KMS-11 (cell line): ENCODE measurements at regions not wholly inside any gene's neighbourhood (a gene's known extent, or its start where the extent isn't known, plus 50 kb on each side); places are given as distances from the start of the nearest gene placed in this dataset.

Source experiments
- H2AFZ ChIP-seq: fragments of 200-600 bp; sonication (generic); 2 replicates; pipeline ENCODE4 v1.6.1; 2016; ENCODE audit warnings: antibody characterized with exemption, mixed run types, low read depth
- H3K27ac ChIP-seq: fragments of 200-600 bp; sonication (generic); 2 replicates; pipeline ENCODE4 v1.6.1; 2016; ENCODE audit warnings: mild to moderate bottlenecking, mixed run types
- H3K27me3 ChIP-seq: fragments of 200-600 bp; sonication (generic); 2 replicates; pipeline ENCODE4 v1.6.1; 2017; ENCODE audit warnings: mild to moderate bottlenecking, low read depth, mixed run types, moderate library complexity; ENCODE audit not compliant: insufficient read depth
- H3K36me3 ChIP-seq: fragments of 200-600 bp; sonication (generic); 2 replicates; pipeline ENCODE4 v1.6.1; 2017; ENCODE audit warnings: mild to moderate bottlenecking, mixed run types; ENCODE audit not compliant: insufficient read depth
- H3K4me1 ChIP-seq: fragments of 200-600 bp; sonication (generic); 2 replicates; pipeline ENCODE4 v1.6.1; 2016; ENCODE audit warnings: mild to moderate bottlenecking, low read depth, mixed run types; ENCODE audit not compliant: poor library complexity, severe bottlenecking
- H3K4me2 ChIP-seq: fragments of 200-600 bp; sonication (generic); 2 replicates; pipeline ENCODE4 v1.7.0; 2016; ENCODE audit warnings: mild to moderate bottlenecking, mixed run types
- H3K4me3 ChIP-seq: fragments of 200-600 bp; sonication (generic); IDR thresholded peaks from 2 replicates; pipeline ENCODE4 v1.6.1; 2017; ENCODE audit warnings: low read depth, low read length, mixed read lengths; ENCODE audit not compliant: insufficient read depth
- H3K79me2 ChIP-seq: fragments of 200-600 bp; sonication (generic); 2 replicates; pipeline ENCODE4 v1.6.1; 2016; ENCODE audit warnings: low read depth, mixed run types; ENCODE audit not compliant: insufficient read depth
- H3K9ac ChIP-seq: fragments of 200-600 bp; sonication (generic); 2 replicates; pipeline ENCODE4 v1.6.1; 2016; ENCODE audit warnings: mild to moderate bottlenecking, mixed run types
- H4K20me1 ChIP-seq: fragments of 200-600 bp; sonication (generic); 2 replicates; pipeline ENCODE4 v1.6.1; 2016; ENCODE audit warnings: mild to moderate bottlenecking, mixed run types; ENCODE audit not compliant: insufficient read depth
- TF ChIP-seq, protein P1 (sequence below): fragments of 200-600 bp; sonication (generic); conservative IDR thresholded peaks from 2 replicates; pipeline ENCODE4 v1.6.1; 2017; ENCODE audit warnings: low read depth, mild to moderate bottlenecking, antibody characterized with exemption, low read length, moderate library complexity, mixed read lengths

DNA sequence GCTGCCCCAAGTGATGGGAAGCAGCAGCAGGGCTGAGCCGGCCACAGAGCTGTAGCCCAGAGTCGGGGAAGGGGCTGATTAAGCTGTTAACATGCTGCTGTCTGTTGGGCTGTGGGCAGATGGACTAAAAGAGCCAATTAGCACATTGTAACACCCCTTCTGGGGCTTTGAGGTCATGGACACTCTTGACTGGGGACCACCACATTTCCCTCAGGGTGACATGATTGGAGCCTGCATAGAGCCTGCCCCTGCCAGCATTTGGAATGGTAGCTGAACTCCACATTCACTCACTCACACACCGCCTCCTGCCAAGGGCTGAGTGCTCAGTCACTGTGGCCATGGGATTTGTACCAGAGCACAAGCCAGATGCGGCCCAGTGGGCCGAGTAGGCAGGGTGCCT lies 646.9 kb downstream of the FAT4 start:
- H3K36me3 ChIP-seq = no peaks in the 10 kb centered on the region
- TF ChIP-seq, protein P1, sequence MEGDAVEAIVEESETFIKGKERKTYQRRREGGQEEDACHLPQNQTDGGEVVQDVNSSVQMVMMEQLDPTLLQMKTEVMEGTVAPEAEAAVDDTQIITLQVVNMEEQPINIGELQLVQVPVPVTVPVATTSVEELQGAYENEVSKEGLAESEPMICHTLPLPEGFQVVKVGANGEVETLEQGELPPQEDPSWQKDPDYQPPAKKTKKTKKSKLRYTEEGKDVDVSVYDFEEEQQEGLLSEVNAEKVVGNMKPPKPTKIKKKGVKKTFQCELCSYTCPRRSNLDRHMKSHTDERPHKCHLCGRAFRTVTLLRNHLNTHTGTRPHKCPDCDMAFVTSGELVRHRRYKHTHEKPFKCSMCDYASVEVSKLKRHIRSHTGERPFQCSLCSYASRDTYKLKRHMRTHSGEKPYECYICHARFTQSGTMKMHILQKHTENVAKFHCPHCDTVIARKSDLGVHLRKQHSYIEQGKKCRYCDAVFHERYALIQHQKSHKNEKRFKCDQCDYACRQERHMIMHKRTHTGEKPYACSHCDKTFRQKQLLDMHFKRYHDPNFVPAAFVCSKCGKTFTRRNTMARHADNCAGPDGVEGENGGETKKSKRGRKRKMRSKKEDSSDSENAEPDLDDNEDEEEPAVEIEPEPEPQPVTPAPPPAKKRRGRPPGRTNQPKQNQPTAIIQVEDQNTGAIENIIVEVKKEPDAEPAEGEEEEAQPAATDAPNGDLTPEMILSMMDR = no peak
- no peaks in the 10 kb centered on the region for H3K4me1 ChIP-seq
- no peaks in the 10 kb centered on the region for H4K20me1 ChIP-seq
- no peaks in the 10 kb centered on the region for H3K27me3 ChIP-seq
- H3K27ac ChIP-seq = no peak overlapping the region
- H3K79me2 ChIP-seq = no peaks in the 10 kb centered on the region
- no peak overlapping the region for H2AFZ ChIP-seq
- H3K4me3 ChIP-seq = no peak overlapping the region
- no peak overlapping the region for H3K4me2 ChIP-seq
- no peak overlapping the region for H3K9ac ChIP-seq

DNA sequence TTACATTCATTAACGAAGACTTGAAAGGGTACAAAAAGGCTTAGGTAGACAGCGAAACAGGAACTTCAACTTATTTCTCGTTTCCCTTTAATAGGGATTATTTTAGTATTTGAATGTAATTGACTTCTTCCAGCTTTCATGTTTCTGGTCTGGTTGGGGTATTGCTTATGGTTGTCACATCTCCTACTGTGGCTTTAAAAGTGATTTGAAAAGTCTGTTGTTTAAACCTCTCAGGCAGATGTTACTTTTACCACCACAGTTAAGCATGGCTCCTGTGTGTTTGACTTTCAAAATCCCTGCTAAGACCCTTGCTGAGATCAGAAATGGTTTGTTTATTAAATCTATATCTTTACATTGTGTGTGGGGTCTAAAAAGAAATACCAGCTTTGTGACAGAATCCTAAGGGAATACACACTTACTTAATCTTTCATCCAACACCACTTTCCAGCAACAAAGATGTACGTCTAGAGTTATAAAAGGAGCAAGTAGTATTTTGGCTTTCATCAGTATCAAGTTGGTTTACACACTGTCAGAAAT lies 661.2 kb downstream of the FAT4 start:
- Histone ChIP-seq H2AFZ (no peak overlapping the region), H4K20me1 (no peaks in the 10 kb centered on the region), H3K27ac (no peak overlapping the region), H3K4me2 (no peak overlapping the region), H3K79me2 (no peaks in the 10 kb centered on the region), H3K9ac (no peak overlapping the region), H3K27me3 (no peaks in the 10 kb centered on the region), H3K4me1 (no peaks in the 10 kb centered on the region), H3K4me3 (no peak overlapping the region), H3K36me3 (no peaks in the 10 kb centered on the region)
- TF ChIP-seq, protein P1 = no peak

DNA sequence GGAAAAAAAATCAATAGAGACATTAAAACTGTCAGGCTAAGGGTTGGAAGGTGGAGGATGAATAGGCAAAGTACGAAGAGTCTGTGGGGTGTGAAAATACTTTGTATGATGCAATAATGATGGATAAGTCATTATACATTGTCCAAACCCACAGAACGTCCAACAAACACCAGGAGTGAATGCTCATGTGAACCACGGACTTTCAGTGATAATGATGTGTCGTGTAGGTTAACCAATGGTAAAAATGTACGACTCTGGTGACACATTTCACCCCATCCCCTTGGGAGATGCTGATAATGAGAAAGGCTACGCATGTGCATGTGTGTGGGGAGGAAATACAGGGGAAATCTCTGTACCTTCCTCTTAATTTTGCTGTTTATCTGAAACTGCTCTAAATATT lies 665.2 kb downstream of the FAT4 start:
- Histone ChIP-seq H3K27ac (no peak overlapping the region), H3K9ac (no peak overlapping the region), H3K27me3 (no peaks in the 10 kb centered on the region), H3K36me3 (no peaks in the 10 kb centered on the region), H2AFZ (no peak overlapping the region), H3K4me3 (no peak overlapping the region), H3K4me1 (peaks cover 5% of the 10 kb centered on the region), H3K79me2 (no peaks in the 10 kb centered on the region), H3K4me2 (no peak overlapping the region), H4K20me1 (no peaks in the 10 kb centered on the region)
- TF ChIP-seq, protein P1 = no peak

DNA sequence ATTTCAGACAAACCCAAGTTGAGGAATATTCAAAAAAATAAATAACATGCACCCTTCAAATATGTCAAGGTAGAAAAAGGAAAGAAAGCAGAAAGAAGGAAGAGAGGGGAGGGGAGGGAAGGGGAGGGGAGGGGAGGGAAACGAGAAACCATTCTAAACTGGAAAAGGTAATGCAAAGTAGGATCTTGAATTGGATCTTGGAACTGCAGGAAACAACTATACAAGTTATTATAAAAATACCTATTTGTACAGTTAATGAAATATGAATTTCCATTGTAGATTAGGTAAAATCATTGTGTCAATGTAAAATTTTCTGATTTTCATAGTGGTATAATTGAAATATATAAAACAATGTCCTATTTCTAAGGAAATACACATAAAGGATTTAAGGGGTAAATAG lies 668.4 kb downstream of the FAT4 start:
- Histone ChIP-seq H3K27ac (no peak overlapping the region), H3K4me2 (no peak overlapping the region), H3K36me3 (no peaks in the 10 kb centered on the region), H2AFZ (no peak overlapping the region), H4K20me1 (no peaks in the 10 kb centered on the region), H3K4me1 (peaks cover 12% of the 10 kb centered on the region), H3K79me2 (no peaks in the 10 kb centered on the region), H3K9ac (no peak overlapping the region), H3K27me3 (no peaks in the 10 kb centered on the region), H3K4me3 (no peak overlapping the region)
- TF ChIP-seq, protein P1 = no peak
